MM.1S (cell line): ENCODE measurements at regions not wholly inside any gene's neighbourhood (a gene's known extent, or its start where the extent isn't known, plus 50 kb on each side); places are given as distances from the start of the nearest gene placed in this dataset.

Experiments used
- DNase-seq: peaks from one replicate; pipeline ENCODE4 v3.0.0-alpha.2; 2015
- H2AFZ ChIP-seq: fragments of 300-600 bp; sonication (generic); 2 replicates; pipeline ENCODE4 v1.6.0; 2016; ENCODE audit warnings: antibody characterized with exemption, low read length
- H3F3A ChIP-seq: fragments of 300-600 bp; sonication (generic); 2 replicates; pipeline ENCODE4 v1.6.1; 2016; ENCODE audit warnings: mild to moderate bottlenecking, antibody characterized with exemption, low read length, moderate library complexity, mixed read lengths; ENCODE audit not compliant: insufficient read depth
- H3K27ac ChIP-seq: fragments of 300-600 bp; sonication (generic); 2 replicates; pipeline ENCODE4 v1.5.1; 2016; ENCODE audit warnings: mild to moderate bottlenecking, low read length
- H3K27me3 ChIP-seq: fragments of 300-600 bp; sonication (generic); replicated peaks from 2 replicates; pipeline ENCODE4 v1.6.0; 2016; ENCODE audit warnings: low read length; ENCODE audit not compliant: insufficient read depth
- H3K36me3 ChIP-seq: fragments of 300-600 bp; sonication (generic); replicated peaks from 2 replicates; pipeline ENCODE4 v1.6.1; 2016; ENCODE audit warnings: mild to moderate bottlenecking, low read length, mixed read lengths; ENCODE audit not compliant: insufficient read depth
- H3K4me1 ChIP-seq: fragments of 300-600 bp; sonication (generic); 2 replicates; pipeline ENCODE4 v1.6.1; 2016; ENCODE audit warnings: low read length, mixed read lengths
- H3K4me2 ChIP-seq: fragments of 300-600 bp; sonication (generic); 2 replicates; pipeline ENCODE4 v1.6.0; 2016; ENCODE audit warnings: low read depth, low read length
- H3K4me3 ChIP-seq: fragments of 300-600 bp; sonication (generic); 2 replicates; pipeline ENCODE4 v1.5.1; 2016; ENCODE audit warnings: low read length, mixed read lengths
- H3K79me2 ChIP-seq: fragments of 300-600 bp; sonication (generic); 2 replicates; pipeline ENCODE4 v1.6.1; 2016; ENCODE audit warnings: mixed run types, low read length, mixed read lengths
- H3K9ac ChIP-seq: fragments of 300-600 bp; sonication (generic); 2 replicates; pipeline ENCODE4 v1.6.1; 2016; ENCODE audit warnings: low read length, mixed read lengths
- H3K9me2 ChIP-seq: fragments of 300-600 bp; sonication (generic); replicated peaks from 2 replicates; pipeline ENCODE4 v1.6.1; 2016; ENCODE audit warnings: mild to moderate bottlenecking, low read length, mixed read lengths; ENCODE audit not compliant: insufficient read depth
- H3K9me3 ChIP-seq: fragments of 300-600 bp; sonication (generic); replicated peaks from 2 replicates; pipeline ENCODE4 v1.6.1; 2016; ENCODE audit warnings: mild to moderate bottlenecking, low read length, mixed read lengths; ENCODE audit not compliant: insufficient read depth
- H4K20me1 ChIP-seq: fragments of 300-600 bp; sonication (generic); 2 replicates; pipeline ENCODE4 v1.6.1; 2016; ENCODE audit warnings: mild to moderate bottlenecking, low read length, moderate library complexity, mixed read lengths; ENCODE audit not compliant: insufficient read depth
- CTCF ChIP-seq: fragments of 300-600 bp; sonication (generic); IDR thresholded peaks from 2 replicates; pipeline ENCODE4 v1.5.1; 2016; ENCODE audit warnings: antibody characterized with exemption, low read length, mixed read lengths
- EZH2 ChIP-seq: fragments of 300-600 bp; sonication (generic); optimal IDR thresholded peaks from 2 replicates; pipeline ENCODE3; 2017; ENCODE audit warnings: low read depth, mild to moderate bottlenecking, antibody characterized with exemption, low read length, mixed read lengths
- EZH2phosphoT487 ChIP-seq: fragments of 300-600 bp; sonication (generic); IDR thresholded peaks from 2 replicates; pipeline ENCODE4 v1.6.1; 2018; ENCODE audit warnings: antibody characterized with exemption, low read length

- Histone ChIP-seq H3K9me3 (no peaks in the 10 kb centered on the region), H3F3A (no peaks in the 10 kb centered on the region), H3K9me2 (no peaks in the 10 kb centered on the region), H3K79me2 (no peaks in the 10 kb centered on the region), H3K4me1 (no peaks in the 10 kb centered on the region), H2AFZ (no peak overlapping the region), H4K20me1 (no peaks in the 10 kb centered on the region), H3K4me3 (no peak overlapping the region), H3K36me3 (no peaks in the 10 kb centered on the region), H3K27me3 (no peaks in the 10 kb centered on the region), H3K27ac (no peak overlapping the region), H3K9ac (no peak overlapping the region), H3K4me2 (no peak overlapping the region)
- no peak for DNase-seq
- TF ChIP-seq EZH2phosphoT487 = no peak
- TF ChIP-seq EZH2 = no peak
- TF ChIP-seq CTCF = no peak
Measured at GRCh38 chr7:145543242-145543641, 573.4 kb upstream of the CNTNAP2 start.

- Histone ChIP-seq H3F3A (no peaks in the 10 kb centered on the region), H3K9ac (no peak overlapping the region), H3K4me1 (no peaks in the 10 kb centered on the region), H3K79me2 (no peaks in the 10 kb centered on the region), H4K20me1 (no peaks in the 10 kb centered on the region), H3K9me3 (no peaks in the 10 kb centered on the region), H2AFZ (no peak overlapping the region), H3K9me2 (no peaks in the 10 kb centered on the region), H3K27ac (no peak overlapping the region), H3K4me2 (no peak overlapping the region), H3K27me3 (no peaks in the 10 kb centered on the region), H3K4me3 (no peak overlapping the region), H3K36me3 (no peaks in the 10 kb centered on the region)
- TF ChIP-seq CTCF = no peak
- no peak for TF ChIP-seq EZH2
- no peak for TF ChIP-seq EZH2phosphoT487
- no peak for DNase-seq
Measured at GRCh38 chr7:145539910-145540309, 576.7 kb upstream of the CNTNAP2 start.

- Histone ChIP-seq H4K20me1 (no peaks in the 10 kb centered on the region), H2AFZ (no peak overlapping the region), H3K4me1 (no peaks in the 10 kb centered on the region), H3K9ac (no peak overlapping the region), H3K4me3 (no peak overlapping the region), H3F3A (no peaks in the 10 kb centered on the region), H3K4me2 (no peak overlapping the region), H3K27ac (no peak overlapping the region), H3K79me2 (no peaks in the 10 kb centered on the region), H3K9me3 (no peaks in the 10 kb centered on the region), H3K36me3 (no peaks in the 10 kb centered on the region), H3K9me2 (no peaks in the 10 kb centered on the region), H3K27me3 (no peaks in the 10 kb centered on the region)
- TF ChIP-seq EZH2phosphoT487 (no peak), CTCF (no peak), EZH2 (no peak)
- no peak for DNase-seq
Measured at GRCh38 chr7:145534301-145534700, 582.3 kb upstream of the CNTNAP2 start.
